Activated CD4-positive, alpha-beta T cell treated with anti-CD3 and anti-CD28 coated beads, Interleukin-2, Interleukin-4, amounts not matched to agents 100 ng/mL and 50 ng/mL, durations not matched to agents 16 hours and 8 hours (primary cell): ENCODE measurements at regions not wholly inside any gene's neighbourhood (a gene's known extent, or its start where the extent isn't known, plus 50 kb on each side); places are given as distances from the start of the nearest gene placed in this dataset.
A peak's percentile ranks its signal among the peaks of the same experiment; 100 is the strongest.
"Not testable (repeated sequence)": the region's sequence is repeated elsewhere in the genome, so short reads cannot be mapped to it uniquely, and the experiment has no call there.

Experiments
- DNase-seq: peaks from one replicate; pipeline ENCODE4 v3.0.0-alpha.2; 2020; ENCODE audit warnings: low spot score

DNA sequence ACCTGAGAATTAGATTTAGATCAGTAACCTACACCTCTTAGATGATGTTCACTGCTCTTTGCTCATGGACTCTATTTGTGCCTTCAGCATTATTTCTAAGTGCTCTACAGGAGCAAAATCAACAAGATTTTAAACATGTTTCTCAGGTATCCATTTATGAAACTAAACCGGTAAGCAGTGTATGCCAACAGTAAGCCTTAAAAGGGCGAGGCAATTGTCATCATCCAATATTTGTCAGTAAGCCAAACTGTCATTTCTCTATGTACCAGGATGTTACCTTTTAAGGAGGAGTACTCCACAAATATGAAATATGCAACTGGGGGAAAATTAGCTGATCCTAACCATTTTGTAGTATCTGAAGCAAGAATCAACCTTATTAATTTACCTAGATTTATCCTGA, 69.6 kb upstream of the ZNF184 start:
- no peak for DNase-seq

DNA sequence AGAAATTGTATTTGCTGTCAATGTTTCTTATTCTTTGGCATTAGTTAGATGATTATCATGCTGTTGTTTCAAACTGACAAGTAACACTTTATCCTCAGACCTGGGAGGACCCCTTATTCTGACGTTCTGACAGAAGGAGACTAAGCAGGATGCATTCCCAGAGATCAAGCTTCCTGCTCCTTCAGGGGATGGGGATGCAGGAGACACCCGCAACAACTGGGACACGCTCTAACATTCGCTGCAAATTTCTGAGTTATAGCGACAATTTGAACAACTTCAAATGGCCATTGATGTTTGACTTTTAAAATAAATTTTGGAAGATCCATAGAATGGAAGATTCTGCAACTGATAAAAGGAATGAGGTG, 69.0 kb upstream of the ZNF184 start:
- DNase-seq = no peak

DNA sequence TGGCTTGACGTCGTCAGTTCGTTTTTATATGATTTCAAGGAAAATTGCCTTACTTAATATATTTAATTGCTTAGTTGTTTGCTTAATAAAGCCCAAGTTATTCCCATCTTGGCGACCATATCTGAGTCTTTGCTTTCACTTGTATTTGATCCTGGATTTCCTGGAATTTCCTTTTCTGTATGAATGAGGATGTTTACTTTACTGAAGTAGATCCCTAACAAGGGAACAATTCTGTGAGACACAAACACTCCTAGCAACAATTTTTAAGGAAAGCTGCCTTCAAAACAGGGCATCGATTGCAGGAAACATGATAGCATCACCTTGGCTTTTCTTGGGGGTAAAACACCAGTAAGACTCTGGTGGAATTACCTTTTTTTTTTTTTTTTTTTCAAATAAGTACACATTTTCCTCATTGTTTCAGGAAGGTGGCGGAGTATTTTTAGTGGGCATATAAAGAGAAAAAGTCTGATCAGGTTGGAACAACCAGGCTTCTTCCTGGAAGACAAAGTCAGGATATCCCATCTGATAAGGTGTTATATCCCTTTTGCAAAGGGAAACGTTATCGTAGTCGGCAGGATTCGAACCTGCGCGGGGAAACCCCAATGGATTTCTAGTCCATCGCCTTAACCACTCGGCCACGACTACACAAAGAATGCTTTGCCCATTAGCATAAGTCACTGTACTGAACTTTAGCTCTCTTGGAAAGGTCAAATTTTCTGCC, 68.5 kb upstream of the ZNF184 start:
- DNase-seq = peak; percentile 77

DNA sequence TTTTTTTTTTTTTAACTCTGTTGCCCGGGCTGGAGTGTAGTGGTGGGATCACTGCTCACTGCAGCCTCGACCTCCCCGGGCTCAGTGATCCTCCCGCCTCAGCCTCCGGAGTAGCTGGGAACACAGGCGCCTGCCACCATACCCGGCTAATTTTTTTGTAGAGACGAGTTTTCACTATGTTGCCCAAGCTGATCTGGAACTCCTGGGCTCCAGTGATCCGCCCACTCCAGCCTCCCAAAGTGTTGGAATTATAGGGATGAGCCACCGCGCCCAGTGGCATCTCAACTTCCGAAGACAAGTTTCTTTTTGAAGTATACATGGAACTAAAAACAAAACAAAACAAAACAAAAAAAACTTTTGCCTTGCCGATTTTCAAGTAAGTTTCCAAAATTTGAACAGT, 66.6 kb upstream of the ZNF184 start:
- DNase-seq = no peak

DNA sequence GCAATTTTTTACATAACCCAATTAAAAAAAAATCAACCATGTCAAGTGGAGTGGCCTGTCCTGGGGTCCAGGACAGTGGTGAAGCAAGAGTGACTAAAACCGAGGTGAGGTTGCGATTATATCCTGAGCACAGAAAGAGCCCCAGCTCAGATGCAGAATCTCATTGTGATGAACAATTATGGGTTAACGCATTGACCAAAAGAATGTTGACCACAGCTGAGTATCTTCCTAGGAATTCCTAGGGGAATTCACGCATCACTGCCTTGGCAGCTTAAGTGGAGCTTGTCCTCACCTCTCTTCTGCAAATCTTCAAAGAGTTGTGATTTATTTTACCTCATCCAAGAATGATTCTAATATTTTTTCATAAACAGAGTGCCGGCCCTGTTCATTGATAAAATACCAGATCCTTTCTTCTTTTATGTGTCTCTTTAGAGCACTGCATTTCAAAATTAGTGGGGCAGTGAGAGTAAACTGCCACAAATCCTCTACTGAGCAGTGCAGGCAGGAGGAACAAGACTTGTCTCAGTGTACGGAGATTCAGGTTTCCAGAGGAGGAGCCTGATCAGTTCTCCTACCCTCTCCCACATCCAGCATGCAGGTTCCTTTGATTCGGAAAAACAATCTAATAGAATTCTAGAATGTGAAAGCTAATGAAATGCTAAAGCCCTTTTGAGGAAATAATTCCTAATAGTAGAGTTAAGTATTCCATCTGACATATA, 60.1 kb upstream of the ZNF184 start:
- no peak for DNase-seq

DNA sequence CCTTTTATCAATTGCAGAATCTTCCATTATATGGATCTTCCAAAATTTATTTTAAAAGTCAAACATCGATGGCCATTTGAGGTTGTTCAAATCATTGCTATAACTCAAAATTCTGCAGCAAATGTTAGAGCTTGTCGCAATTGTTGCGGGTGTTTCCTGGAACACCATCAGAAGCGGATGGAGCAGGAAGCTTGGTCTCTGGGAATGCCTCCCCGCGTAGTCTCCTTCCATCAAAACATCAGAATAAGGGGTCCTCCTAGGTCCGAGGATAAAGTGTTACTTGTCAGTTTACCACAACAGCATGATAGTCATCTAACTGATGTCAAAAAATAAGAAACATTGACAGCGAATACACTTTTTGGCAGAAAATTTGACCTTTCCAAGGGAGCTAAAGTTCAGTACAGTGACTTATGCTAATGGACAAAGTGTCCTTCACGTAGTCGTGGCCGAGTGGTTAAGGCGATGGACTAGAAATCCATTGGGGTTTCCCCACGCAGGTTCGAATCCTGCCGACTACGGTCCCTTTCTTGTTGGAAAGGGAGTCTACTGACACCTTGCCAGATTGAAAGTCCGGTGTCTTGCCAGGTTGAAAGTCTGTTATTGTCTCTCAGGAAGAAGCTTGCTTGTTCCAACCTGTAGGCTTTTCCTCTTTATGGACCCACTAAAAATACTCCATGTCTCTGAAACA, 59.0 kb upstream of the ZNF184 start:
- DNase-seq = no peak

DNA sequence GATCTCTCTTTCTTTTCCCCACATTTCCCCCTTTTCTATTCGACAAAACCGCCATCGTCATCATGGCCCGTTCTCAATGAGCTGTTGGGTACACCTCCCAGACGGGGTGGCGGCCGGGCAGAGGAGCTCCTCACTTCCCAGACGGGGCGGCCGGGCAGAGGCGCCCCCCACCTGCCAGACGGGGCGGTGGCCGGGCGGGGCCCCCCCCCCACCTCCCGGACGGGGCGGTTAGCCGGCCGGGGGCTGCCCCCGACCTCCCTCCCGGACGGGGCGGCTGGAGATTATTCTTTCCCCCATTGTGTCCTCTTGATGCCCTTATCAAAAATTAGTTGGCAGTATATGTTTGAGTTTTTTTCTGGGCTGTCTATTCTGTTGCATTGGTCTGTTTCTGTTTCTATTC, 56.9 kb upstream of the ZNF184 start:
- DNase-seq = not testable (repeated sequence)

DNA sequence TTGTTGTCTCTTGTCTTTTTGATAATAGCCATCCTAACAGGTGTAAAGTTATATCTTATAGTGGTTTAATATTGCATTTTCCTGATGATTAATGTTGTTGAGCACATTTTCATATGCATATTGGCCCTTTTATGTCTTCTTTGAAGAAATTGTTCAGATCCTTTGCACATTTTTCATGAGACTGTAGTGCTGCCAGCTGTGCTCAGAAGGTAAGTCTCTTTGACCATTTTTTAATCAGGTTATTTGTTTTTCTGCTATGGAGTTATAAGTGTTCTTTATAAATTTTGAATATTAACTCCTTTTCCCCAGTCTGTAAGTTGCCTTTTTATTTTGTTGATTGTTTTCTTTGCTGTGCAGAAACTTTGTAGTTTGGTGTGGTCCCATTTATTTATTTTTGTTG, 55.8 kb upstream of the ZNF184 start:
- DNase-seq = no peak
